Bronchial epithelial cell (primary cell): ENCODE measurements at regions not wholly inside any gene's neighbourhood (a gene's known extent, or its start where the extent isn't known, plus 50 kb on each side); places are given as distances from the start of the nearest gene placed in this dataset.

Source experiments
- DNase-seq: peaks from one replicate; pipeline ENCODE4 v3.0.0-alpha.2; 2010; ENCODE audit warnings: low read depth
- FAIRE-seq: peaks from 2 replicates; lab custom pipeline; 2011; peaks lifted over from hg19 to GRCh38; lab: Jason Lieb, UNC
- H3K27me3 ChIP-seq: 2 replicates; pipeline ENCODE4 v1.5.1; 2011; ENCODE audit warnings: low read length; ENCODE audit not compliant: control insufficient read depth, insufficient read depth
- H3K36me3 ChIP-seq: 2 replicates; pipeline ENCODE4 v1.5.1; 2011; ENCODE audit warnings: low read length; ENCODE audit not compliant: control insufficient read depth, insufficient read depth
- H3K4me3 ChIP-seq: 2 replicates; pipeline ENCODE4 v1.5.1; 2011; ENCODE audit warnings: mild to moderate bottlenecking, low read depth, low read length, control low read depth
- TF ChIP-seq, protein P1 (sequence below): IDR thresholded peaks from 2 replicates; pipeline ENCODE4 v1.5.1; 2011; ENCODE audit warnings: mild to moderate bottlenecking, moderate library complexity, low read length, control low read depth, inconsistent platforms; ENCODE audit not compliant: insufficient read depth, severe bottlenecking

DNA sequence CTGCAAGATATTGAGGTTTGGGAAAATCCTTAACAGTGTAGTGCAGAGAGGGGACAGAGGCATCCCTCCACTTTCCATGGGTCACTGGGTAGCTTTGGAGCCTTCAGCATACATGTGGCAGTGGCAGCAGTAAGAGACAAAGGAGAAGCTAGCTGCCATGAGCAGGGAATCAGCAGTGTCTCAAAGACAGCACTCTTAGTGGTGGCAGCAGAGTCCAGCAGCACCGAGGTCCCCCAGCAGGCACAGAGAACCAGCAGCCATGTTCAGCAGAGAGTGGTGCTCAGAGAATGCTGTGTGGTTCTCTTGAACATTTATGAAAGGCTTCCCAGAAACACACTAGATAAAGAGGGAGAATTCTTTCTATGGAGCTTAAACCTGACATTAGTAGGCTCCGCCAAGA is 308.5 kb downstream of the CENPC start:
- no peak overlapping the region for H3K4me3 ChIP-seq
- no peaks in the 10 kb centered on the region for H3K36me3 ChIP-seq
- TF ChIP-seq, protein P1, sequence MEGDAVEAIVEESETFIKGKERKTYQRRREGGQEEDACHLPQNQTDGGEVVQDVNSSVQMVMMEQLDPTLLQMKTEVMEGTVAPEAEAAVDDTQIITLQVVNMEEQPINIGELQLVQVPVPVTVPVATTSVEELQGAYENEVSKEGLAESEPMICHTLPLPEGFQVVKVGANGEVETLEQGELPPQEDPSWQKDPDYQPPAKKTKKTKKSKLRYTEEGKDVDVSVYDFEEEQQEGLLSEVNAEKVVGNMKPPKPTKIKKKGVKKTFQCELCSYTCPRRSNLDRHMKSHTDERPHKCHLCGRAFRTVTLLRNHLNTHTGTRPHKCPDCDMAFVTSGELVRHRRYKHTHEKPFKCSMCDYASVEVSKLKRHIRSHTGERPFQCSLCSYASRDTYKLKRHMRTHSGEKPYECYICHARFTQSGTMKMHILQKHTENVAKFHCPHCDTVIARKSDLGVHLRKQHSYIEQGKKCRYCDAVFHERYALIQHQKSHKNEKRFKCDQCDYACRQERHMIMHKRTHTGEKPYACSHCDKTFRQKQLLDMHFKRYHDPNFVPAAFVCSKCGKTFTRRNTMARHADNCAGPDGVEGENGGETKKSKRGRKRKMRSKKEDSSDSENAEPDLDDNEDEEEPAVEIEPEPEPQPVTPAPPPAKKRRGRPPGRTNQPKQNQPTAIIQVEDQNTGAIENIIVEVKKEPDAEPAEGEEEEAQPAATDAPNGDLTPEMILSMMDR: no peak
- FAIRE-seq (no peak), DNase-seq (no peak)
- H3K27me3 ChIP-seq: no peaks in the 10 kb centered on the region

DNA sequence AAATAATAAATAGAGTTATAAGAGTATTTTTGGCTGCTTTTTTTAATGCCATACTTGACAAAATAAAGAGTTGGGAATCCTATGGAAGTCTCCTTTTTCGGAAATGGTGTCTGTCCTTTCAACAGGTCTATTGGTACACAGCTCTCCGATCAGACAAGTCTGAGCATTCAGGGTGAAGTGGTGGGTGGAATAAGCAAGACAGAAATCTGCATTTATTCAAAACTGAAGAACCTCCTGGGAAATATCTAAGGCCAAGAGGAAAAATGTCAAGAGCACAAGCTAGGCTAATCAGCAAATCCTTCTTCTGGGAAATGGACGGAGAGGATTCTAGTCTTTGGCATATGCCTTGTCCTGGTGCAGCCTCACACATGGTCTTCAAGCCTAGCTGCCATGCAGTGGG is 309.0 kb downstream of the CENPC start:
- DNase-seq (no peak), FAIRE-seq (no peak)
- TF ChIP-seq, protein P1: no peak
- H3K4me3 ChIP-seq: no peak overlapping the region
- H3K36me3 ChIP-seq: no peaks in the 10 kb centered on the region
- H3K27me3 ChIP-seq: no peaks in the 10 kb centered on the region

DNA sequence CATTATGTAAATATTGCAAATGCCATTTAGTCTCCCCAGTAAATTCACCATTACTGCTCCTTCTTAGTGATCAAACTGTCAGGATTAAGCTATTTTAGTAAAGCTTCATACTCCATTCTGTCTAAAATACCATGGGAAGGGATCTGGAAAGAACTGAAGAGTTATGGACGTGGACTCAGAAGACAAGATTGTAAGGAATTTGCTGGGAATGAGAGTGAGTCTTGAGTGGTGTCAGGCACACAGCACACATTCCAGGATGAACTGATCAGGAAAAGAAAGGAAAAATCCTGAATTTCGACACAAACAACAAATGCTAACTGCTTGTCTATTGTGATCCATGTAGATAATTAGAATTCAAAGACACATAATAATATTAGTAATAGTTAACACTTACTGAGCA is 311.0 kb downstream of the CENPC start:
- H3K27me3 ChIP-seq: no peaks in the 10 kb centered on the region
- TF ChIP-seq, protein P1: no peak
- DNase-seq: no peak
- no peak overlapping the region for H3K4me3 ChIP-seq
- FAIRE-seq: no peak
- H3K36me3 ChIP-seq: no peaks in the 10 kb centered on the region

DNA sequence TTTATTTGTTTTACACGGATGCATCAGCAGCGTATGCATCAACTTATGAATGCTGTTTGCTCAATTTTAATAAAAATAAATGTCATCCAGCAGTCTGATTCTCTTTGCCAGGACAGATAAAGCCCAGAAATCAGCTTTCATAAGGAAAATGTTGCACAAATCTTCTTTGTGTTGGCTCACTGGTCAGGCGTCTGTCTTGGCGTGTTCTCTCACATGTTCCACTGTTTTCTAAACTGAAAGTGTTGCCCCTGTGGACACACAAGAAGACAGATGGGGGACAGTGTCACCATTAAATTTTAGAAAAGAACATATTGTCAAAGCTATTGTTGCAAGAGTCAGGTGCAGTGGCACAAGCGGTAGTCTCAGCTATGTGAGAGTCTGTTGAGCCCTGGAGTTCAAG is 316.2 kb downstream of the CENPC start:
- TF ChIP-seq, protein P1: no peak
- no peaks in the 10 kb centered on the region for H3K27me3 ChIP-seq
- FAIRE-seq: no peak
- no peak for DNase-seq
- no peak overlapping the region for H3K4me3 ChIP-seq
- no peaks in the 10 kb centered on the region for H3K36me3 ChIP-seq

DNA sequence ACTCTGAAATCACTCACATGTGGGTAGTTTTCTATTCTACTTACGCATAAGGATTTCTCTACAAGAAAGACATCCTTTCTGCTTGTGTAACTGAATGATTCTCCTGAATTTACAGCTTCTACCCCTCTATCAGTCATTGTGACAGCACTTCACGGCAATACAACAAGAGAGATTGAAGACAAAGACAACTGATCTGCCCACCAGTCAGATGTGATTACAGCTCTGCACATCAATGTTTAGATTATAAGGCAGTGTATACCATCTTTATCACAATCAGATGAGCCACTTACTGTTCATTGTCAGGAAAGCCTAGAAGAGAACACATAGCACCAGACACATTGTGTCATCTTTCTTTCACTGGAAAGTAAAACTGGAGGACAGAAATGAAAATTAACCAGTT is 324.4 kb downstream of the CENPC start:
- no peak for FAIRE-seq
- H3K36me3 ChIP-seq: no peaks in the 10 kb centered on the region
- no peaks in the 10 kb centered on the region for H3K27me3 ChIP-seq
- no peak overlapping the region for H3K4me3 ChIP-seq
- TF ChIP-seq, protein P1: no peak
- DNase-seq: no peak

DNA sequence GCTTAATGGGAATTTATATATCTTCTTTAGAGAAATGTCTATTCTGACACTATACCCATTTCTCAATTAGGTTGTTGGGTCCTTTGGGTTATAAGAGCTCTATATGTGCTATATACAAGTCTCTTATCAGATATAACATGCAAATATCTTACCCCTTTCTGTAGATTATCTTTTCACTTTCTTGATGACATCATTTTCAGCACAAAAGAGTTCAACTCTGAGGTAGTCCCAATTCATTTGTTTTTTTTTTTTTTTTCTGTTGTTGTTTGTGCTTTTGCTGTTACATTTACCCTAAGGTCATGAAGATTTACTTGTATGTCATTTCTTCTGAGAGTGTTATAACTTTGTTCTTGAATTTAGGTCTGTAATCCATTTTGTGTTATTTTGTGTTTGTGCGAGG is 326.4 kb downstream of the CENPC start:
- Histone ChIP-seq H3K4me3 (no peak overlapping the region), H3K36me3 (no peaks in the 10 kb centered on the region), H3K27me3 (no peaks in the 10 kb centered on the region)
- DNase-seq (no peak), FAIRE-seq (no peak)
- TF ChIP-seq, protein P1: no peak
